HCT116 (cell line): ENCODE measurements at regions not wholly inside any gene's neighbourhood (a gene's known extent, or its start where the extent isn't known, plus 50 kb on each side); places are given as distances from the start of the nearest gene placed in this dataset.

Experiments
- CBX3 ChIP-seq: IDR thresholded peaks from 2 replicates; pipeline ENCODE4 v1.6.1; 2012; ENCODE audit warnings: low read depth
- CEBPB ChIP-seq: IDR thresholded peaks from 2 replicates; pipeline ENCODE4 v1.6.1; 2012; ENCODE audit warnings: low read depth
- EZH2 ChIP-seq: fragments of 200-600 bp; sonication (generic); IDR thresholded peaks from 2 replicates; pipeline ENCODE4 v1.6.1; 2017; ENCODE audit warnings: antibody characterized with exemption, mixed run types
- JUND ChIP-seq: IDR thresholded peaks from 2 replicates; pipeline ENCODE4 v1.6.1; 2012
- POLR2A ChIP-seq: IDR thresholded peaks from 2 replicates; pipeline ENCODE4 v1.7.0; 2011; ENCODE audit warnings: borderline replicate concordance; ENCODE audit not compliant: insufficient read depth, insufficient read length; ENCODE audit errors: extremely low read depth
- POLR2AphosphoS5 ChIP-seq: IDR thresholded peaks from 2 replicates; pipeline ENCODE4 v1.6.1; 2011; ENCODE audit warnings: mild to moderate bottlenecking, low read depth, low read length, moderate library complexity
- RAD21 ChIP-seq: IDR thresholded peaks from 2 replicates; pipeline ENCODE4 v1.6.1; 2012; ENCODE audit warnings: low read depth, mild to moderate bottlenecking
- SRF ChIP-seq: IDR thresholded peaks from 2 replicates; pipeline ENCODE4 v1.6.1; 2012; ENCODE audit warnings: low read depth
- YY1 ChIP-seq: IDR thresholded peaks from 2 replicates; pipeline ENCODE4 v1.6.1; 2011; ENCODE audit warnings: low read length, low read depth, moderate library complexity, mild to moderate bottlenecking; ENCODE audit not compliant: insufficient replicate concordance; ENCODE audit errors: extremely low read depth
- ZFX ChIP-seq: fragments of 450-650 bp; IDR thresholded peaks from 2 replicates; pipeline ENCODE4 v1.6.1; 2017
- ZNF274 ChIP-seq: fragments of 200-500 bp; sonication (Bioruptor generic); IDR thresholded peaks from 2 replicates; pipeline ENCODE4 v1.6.1; 2014; ENCODE audit warnings: mild to moderate bottlenecking, low read depth, low read length, inconsistent platforms
- TF ChIP-seq, protein P1 (sequence below): IDR thresholded peaks from 2 replicates; pipeline ENCODE4 v1.6.1; 2012; ENCODE audit warnings: low read depth
- TF ChIP-seq, protein P2 (sequence below), 3 experiments: fragments of 200-600 bp in 1 of 3; sonication (generic) in 1 of 3; IDR thresholded peaks in 2 of 3; conservative IDR thresholded peaks in 1 of 3; 2 replicates each; pipeline ENCODE4 v1.5.1; 2012 to 2017; ENCODE audit warnings: low read depth in 2 of 3, low read length in 2 of 3, antibody characterized with exemption in 1 of 3, borderline replicate concordance in 1 of 3, control low read depth in 1 of 3, mild to moderate bottlenecking in 1 of 3, mixed read lengths in 1 of 3, mixed run types in 1 of 3, moderate library complexity in 1 of 3; ENCODE audit not compliant: insufficient read depth in 1 of 3

DNA sequence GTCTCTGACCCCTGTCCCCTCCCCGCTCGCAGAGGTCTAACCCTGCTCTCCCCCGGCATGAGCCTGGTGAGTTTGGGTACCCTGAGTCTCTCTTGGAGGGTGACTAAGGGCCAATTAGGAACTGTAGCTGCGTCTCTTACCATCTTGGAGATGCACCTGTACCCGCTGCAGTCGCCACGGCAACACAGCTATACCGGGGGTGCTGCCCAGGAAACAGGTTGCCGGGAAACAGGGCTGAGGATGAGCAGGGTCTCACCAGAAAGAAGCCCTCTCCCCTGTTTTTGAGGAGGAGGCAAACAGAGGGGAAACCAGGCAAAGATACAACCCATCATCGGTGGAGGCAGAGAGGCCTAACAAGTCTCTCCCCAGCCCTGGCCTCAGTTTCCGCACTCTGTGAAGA is 140.2 kb downstream of the TMEM132E start:
- TF ChIP-seq, protein P1, sequence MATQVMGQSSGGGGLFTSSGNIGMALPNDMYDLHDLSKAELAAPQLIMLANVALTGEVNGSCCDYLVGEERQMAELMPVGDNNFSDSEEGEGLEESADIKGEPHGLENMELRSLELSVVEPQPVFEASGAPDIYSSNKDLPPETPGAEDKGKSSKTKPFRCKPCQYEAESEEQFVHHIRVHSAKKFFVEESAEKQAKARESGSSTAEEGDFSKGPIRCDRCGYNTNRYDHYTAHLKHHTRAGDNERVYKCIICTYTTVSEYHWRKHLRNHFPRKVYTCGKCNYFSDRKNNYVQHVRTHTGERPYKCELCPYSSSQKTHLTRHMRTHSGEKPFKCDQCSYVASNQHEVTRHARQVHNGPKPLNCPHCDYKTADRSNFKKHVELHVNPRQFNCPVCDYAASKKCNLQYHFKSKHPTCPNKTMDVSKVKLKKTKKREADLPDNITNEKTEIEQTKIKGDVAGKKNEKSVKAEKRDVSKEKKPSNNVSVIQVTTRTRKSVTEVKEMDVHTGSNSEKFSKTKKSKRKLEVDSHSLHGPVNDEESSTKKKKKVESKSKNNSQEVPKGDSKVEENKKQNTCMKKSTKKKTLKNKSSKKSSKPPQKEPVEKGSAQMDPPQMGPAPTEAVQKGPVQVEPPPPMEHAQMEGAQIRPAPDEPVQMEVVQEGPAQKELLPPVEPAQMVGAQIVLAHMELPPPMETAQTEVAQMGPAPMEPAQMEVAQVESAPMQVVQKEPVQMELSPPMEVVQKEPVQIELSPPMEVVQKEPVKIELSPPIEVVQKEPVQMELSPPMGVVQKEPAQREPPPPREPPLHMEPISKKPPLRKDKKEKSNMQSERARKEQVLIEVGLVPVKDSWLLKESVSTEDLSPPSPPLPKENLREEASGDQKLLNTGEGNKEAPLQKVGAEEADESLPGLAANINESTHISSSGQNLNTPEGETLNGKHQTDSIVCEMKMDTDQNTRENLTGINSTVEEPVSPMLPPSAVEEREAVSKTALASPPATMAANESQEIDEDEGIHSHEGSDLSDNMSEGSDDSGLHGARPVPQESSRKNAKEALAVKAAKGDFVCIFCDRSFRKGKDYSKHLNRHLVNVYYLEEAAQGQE: no peak
- TF ChIP-seq, protein P2, sequence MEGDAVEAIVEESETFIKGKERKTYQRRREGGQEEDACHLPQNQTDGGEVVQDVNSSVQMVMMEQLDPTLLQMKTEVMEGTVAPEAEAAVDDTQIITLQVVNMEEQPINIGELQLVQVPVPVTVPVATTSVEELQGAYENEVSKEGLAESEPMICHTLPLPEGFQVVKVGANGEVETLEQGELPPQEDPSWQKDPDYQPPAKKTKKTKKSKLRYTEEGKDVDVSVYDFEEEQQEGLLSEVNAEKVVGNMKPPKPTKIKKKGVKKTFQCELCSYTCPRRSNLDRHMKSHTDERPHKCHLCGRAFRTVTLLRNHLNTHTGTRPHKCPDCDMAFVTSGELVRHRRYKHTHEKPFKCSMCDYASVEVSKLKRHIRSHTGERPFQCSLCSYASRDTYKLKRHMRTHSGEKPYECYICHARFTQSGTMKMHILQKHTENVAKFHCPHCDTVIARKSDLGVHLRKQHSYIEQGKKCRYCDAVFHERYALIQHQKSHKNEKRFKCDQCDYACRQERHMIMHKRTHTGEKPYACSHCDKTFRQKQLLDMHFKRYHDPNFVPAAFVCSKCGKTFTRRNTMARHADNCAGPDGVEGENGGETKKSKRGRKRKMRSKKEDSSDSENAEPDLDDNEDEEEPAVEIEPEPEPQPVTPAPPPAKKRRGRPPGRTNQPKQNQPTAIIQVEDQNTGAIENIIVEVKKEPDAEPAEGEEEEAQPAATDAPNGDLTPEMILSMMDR (IDR thresholded peaks at IDR 0.05 in 2 of 3, conservative IDR thresholded peaks at IDR 0.05 in 1 of 3; ENCODE audit: borderline replicate concordance in 1 of 3, insufficient read depth in 1 of 3, low read depth in 2 of 3, low read length in 2 of 3): no peak
- no peak for TF ChIP-seq POLR2A
- no peak for TF ChIP-seq POLR2AphosphoS5
- no peak for TF ChIP-seq EZH2
- TF ChIP-seq CBX3: no peak
- no peak for TF ChIP-seq SRF
- no peak for TF ChIP-seq CEBPB
- TF ChIP-seq ZNF274: no peak
- no peak for TF ChIP-seq JUND
- TF ChIP-seq RAD21: no peak
- TF ChIP-seq ZFX: no peak
- TF ChIP-seq YY1: no peak
